ENCODE measurements at regions not wholly inside any gene's neighbourhood (a gene's known extent, or its start where the extent isn't known, plus 50 kb on each side); places are given as distances from the start of the nearest gene placed in this dataset.

- no peak for TF ChIP-seq CTCF (IDR thresholded peaks at IDR 0.05; ENCODE audit: insufficient read depth, low read depth, low read length, missing control alignments)
- DNase-seq (ENCODE audit: low read depth) = peak; percentile 44
- H3K4me3 ChIP-seq (ENCODE audit: low read length) = no peak overlapping the region
Observed at GRCh38 chr4:85154591-85154990, 188.1 kb upstream of the WDFY3 start.

GRCh38 chr4:85165808-85166207, 199.3 kb upstream of the WDFY3 start:
- TF ChIP-seq CTCF (IDR thresholded peaks at IDR 0.05; ENCODE audit: insufficient read depth, low read depth, low read length, missing control alignments) = no peak
- no peak for DNase-seq (ENCODE audit: low read depth)
- no peak overlapping the region for H3K4me3 ChIP-seq (ENCODE audit: low read length)

DNA sequence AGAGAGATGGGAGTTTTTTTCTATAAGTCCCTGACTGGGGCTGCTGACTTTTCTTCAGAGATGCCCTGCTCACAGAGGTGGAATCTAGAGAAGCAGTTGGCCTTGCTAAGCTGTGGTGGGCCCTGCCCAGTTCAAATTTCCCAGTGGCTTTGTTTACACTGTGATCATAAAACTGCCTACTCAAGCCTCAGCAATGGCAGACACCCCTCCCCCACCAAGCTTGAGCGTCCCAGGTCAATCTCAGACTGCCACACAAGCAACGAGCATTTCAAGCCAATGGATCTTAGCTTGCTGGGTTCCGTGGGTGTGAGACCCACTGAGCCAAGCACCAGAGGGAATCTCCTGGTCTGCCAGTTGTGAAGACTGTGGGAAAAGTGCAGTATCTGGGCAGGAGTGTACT, 199.8 kb upstream of the WDFY3 start:
- no peak for TF ChIP-seq CTCF (IDR thresholded peaks at IDR 0.05; ENCODE audit: insufficient read depth, low read depth, low read length, missing control alignments)
- DNase-seq (ENCODE audit: low read depth) = no peak
- H3K4me3 ChIP-seq (ENCODE audit: low read length) = no peak overlapping the region

DNA sequence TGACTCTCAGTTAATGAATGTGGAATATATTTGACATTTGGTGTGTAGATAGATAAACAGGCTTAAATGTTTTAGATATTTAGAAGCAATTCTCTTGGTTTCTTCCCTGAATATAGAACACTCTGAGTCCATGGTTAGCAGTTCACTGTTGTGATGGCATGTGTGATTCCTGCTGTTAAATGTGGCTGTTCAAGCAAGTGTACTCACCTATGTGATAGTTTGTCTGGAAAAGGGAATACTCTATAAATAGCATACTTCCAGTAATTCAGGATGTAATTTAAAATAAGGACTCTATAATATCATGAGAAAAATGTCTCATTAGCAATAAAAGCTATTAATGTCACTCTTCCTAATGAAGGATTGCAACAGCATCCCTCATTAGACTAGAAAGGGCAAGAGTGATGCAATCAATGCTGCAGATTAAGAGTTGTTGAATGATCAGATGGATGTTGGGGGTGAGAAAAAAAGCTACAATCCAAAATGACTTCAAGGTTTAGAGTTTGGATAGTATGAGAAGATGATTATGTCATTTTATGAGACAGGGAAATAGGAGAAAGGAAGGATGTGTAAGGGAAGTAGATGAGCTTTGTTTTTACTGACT, 201.8 kb upstream of the WDFY3 start:
- H3K4me3 ChIP-seq (ENCODE audit: low read length) = no peak overlapping the region
- no peak for DNase-seq (ENCODE audit: low read depth)
- TF ChIP-seq CTCF (IDR thresholded peaks at IDR 0.05; ENCODE audit: insufficient read depth, low read depth, low read length, missing control alignments) = no peak

DNA sequence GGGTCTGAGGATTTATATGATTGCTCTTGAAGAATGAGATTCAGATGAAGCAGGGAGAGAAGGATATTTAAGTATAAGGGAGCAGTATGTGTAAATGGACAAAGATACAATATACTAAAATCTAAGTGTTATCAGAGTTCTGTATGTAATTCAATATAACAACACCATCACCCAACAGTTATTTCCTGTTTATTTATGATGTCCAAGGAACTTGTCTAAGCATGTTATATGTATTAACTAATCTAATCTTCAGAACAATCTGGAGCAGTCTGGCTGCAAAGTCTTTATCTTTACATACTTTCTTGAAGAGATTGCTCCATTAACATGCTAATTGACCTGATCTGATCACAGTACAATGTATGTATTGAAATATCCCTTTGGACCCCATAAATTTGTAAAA, 203.8 kb upstream of the WDFY3 start:
- peak; percentile 60 for DNase-seq (ENCODE audit: low read depth)
- TF ChIP-seq CTCF (IDR thresholded peaks at IDR 0.05; ENCODE audit: insufficient read depth, low read depth, low read length, missing control alignments) = no peak
- no peak overlapping the region for H3K4me3 ChIP-seq (ENCODE audit: low read length)

GRCh38 chr4:85175190-85175589, 208.7 kb upstream of the WDFY3 start:
- no peak overlapping the region for H3K4me3 ChIP-seq (ENCODE audit: low read length)
- TF ChIP-seq CTCF (IDR thresholded peaks at IDR 0.05; ENCODE audit: insufficient read depth, low read depth, low read length, missing control alignments) = no peak
- DNase-seq (ENCODE audit: low read depth) = no peak

- no peak for DNase-seq (ENCODE audit: low read depth)
- TF ChIP-seq CTCF (IDR thresholded peaks at IDR 0.05; ENCODE audit: insufficient read depth, low read depth, low read length, missing control alignments) = no peak
- no peak overlapping the region for H3K4me3 ChIP-seq (ENCODE audit: low read length)
Observed at GRCh38 chr4:85177092-85177491, 210.6 kb upstream of the WDFY3 start.

Measured in epithelial cell of esophagus (primary cell).